NB4 (cell line): ENCODE measurements at regions not wholly inside any gene's neighbourhood (a gene's known extent, or its start where the extent isn't known, plus 50 kb on each side); places are given as distances from the start of the nearest gene placed in this dataset.

ENCODE experiments used
- DNase-seq: peaks from one replicate; pipeline ENCODE4 v3.0.0; 2010; ENCODE audit warnings: low read depth
- H3K4me3 ChIP-seq: one replicate; pipeline ENCODE4 v1.5.1; 2011; ENCODE audit warnings: mild to moderate bottlenecking, low read depth, low read length, moderate library complexity
- MYC ChIP-seq: IDR thresholded peaks from 2 replicates; pipeline ENCODE4 v1.6.1; 2011; ENCODE audit warnings: low read depth, low read length
- POLR2A ChIP-seq: IDR thresholded peaks from 2 replicates; pipeline ENCODE4 v1.6.1; 2011; ENCODE audit warnings: mild to moderate bottlenecking; ENCODE audit not compliant: insufficient read length; ENCODE audit errors: extremely low read depth
- TF ChIP-seq, protein P1 (sequence below): IDR thresholded peaks from one replicate; pipeline ENCODE4 v1.5.1; 2012; ENCODE audit warnings: low read depth, low read length
- TF ChIP-seq, protein P2 (sequence below): IDR thresholded peaks from 2 replicates; pipeline ENCODE4 v1.6.1; 2011; ENCODE audit warnings: low read depth, low read length

DNA sequence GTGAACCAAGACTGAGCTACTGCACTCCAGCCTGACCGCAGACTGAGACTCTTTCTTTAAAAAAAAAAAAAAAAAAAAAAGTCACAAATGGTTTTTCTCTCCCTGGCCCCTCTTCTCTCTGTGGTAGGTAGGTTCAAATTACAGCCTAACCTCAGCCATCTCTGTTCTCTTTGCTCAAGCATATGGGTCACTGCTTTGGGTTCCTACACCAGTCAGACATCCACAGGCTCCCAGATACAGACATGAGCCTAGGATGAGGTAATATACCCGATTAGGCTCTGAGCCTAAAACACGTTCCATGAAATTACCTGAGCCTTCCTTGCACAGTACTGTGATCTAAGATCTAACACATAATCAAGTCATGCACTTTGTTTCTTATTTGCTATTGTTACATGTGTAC, 90.5 kb upstream of the JAK1 start:
- TF ChIP-seq, protein P1, sequence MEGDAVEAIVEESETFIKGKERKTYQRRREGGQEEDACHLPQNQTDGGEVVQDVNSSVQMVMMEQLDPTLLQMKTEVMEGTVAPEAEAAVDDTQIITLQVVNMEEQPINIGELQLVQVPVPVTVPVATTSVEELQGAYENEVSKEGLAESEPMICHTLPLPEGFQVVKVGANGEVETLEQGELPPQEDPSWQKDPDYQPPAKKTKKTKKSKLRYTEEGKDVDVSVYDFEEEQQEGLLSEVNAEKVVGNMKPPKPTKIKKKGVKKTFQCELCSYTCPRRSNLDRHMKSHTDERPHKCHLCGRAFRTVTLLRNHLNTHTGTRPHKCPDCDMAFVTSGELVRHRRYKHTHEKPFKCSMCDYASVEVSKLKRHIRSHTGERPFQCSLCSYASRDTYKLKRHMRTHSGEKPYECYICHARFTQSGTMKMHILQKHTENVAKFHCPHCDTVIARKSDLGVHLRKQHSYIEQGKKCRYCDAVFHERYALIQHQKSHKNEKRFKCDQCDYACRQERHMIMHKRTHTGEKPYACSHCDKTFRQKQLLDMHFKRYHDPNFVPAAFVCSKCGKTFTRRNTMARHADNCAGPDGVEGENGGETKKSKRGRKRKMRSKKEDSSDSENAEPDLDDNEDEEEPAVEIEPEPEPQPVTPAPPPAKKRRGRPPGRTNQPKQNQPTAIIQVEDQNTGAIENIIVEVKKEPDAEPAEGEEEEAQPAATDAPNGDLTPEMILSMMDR: no peak
- TF ChIP-seq, protein P2, sequence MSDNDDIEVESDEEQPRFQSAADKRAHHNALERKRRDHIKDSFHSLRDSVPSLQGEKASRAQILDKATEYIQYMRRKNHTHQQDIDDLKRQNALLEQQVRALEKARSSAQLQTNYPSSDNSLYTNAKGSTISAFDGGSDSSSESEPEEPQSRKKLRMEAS: no peak
- TF ChIP-seq MYC (no peak), POLR2A (no peak)
- no peak overlapping the region for H3K4me3 ChIP-seq
- no peak for DNase-seq

GRCh38 chr1:65059930-65060538, 88.0 kb upstream of the AK4 start:
- TF ChIP-seq, protein P1: no peak
- TF ChIP-seq MYC (no peak), POLR2A (no peak)
- TF ChIP-seq, protein P2: no peak
- peak; percentile 32 for DNase-seq
- H3K4me3 ChIP-seq: no peak overlapping the region

DNA sequence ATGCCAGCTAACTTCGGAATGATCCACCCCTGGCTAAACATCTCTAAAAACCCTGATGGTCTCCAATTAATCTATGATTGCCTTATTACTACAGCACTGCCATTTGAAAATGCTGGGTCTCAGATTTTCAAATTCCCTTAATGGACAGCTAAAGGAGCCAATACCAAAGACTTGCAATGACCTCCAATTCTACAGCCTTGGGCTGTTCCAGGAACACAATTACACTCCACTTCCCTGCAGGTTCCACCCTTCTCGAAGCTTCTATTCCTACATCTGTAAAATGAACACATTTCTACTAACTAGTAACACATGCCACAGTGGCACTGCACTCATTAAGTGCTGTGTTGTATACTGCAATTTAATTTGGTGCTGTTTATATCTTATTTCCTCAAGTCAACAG, 85.7 kb upstream of the AK4 start:
- TF ChIP-seq MYC: no peak
- TF ChIP-seq, protein P2: no peak
- TF ChIP-seq POLR2A: no peak
- TF ChIP-seq, protein P1: no peak
- no peak overlapping the region for H3K4me3 ChIP-seq
- no peak for DNase-seq

GRCh38 chr1:65063025-65063424, 85.0 kb upstream of the AK4 start:
- DNase-seq: no peak
- TF ChIP-seq POLR2A: no peak
- TF ChIP-seq, protein P2: no peak
- TF ChIP-seq, protein P1: no peak
- TF ChIP-seq MYC: no peak
- H3K4me3 ChIP-seq: no peak overlapping the region

DNA sequence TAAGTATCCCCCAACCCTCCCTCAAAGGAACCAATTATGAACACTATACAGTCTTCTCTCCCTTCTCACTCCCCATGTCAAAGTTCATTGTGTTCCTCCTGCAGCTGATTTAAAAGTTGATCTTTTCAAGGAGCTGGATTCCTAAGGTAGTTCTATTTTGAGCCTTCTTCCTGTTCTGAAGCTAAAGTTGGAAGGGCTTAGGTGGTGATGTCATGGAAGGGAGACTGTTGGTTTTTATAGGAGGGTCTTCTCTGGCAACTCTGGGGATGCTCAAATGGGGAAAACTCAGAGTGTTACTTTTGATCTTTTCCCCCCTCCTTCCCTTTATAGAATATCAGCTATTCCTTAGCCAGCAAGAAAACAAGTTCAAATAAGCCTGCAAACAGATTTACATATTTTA, 83.0 kb upstream of the AK4 start:
- DNase-seq: no peak
- TF ChIP-seq, protein P1: no peak
- TF ChIP-seq POLR2A (no peak), MYC (no peak)
- TF ChIP-seq, protein P2: no peak
- H3K4me3 ChIP-seq: no peak overlapping the region
